ENCODE measurements at regions not wholly inside any gene's neighbourhood (a gene's known extent, or its start where the extent isn't known, plus 50 kb on each side); places are given as distances from the start of the nearest gene placed in this dataset.

- no peak for TF ChIP-seq CTCF (IDR thresholded peaks at IDR 0.05)
- no peak for TF ChIP-seq POLR2A (IDR thresholded peaks at IDR 0.05)
Observed at GRCh38 chr2:76692908-76693307, 829.3 kb downstream of the LRRTM4 start.

All from uterus (tissue), 2 donors.